Lower leg skin (tissue), 4 donors: ENCODE measurements at regions not wholly inside any gene's neighbourhood (a gene's known extent, or its start where the extent isn't known, plus 50 kb on each side); places are given as distances from the start of the nearest gene placed in this dataset.

Experiments
- DNase-seq, 2 donors: peaks; one replicate each; pipeline ENCODE4 v3.0.0-alpha.2; 2019; ENCODE audit warnings: low spot score in 2 of 2
- H3K4me3 ChIP-seq: fragments of 200-600 bp; sonication (generic); 2 replicates; pipeline ENCODE4 v1.5.1; 2017; ENCODE audit warnings: mild to moderate bottlenecking, low read depth; ENCODE audit not compliant: poor library complexity, severe bottlenecking
- CTCF ChIP-seq, 3 donors: fragments of 450-650 bp; IDR thresholded peaks; one replicate each; pipeline ENCODE4 v1.5.1; 2016; ENCODE audit warnings: antibody characterized with exemption in 3 of 3, mild to moderate bottlenecking in 3 of 3, moderate library complexity in 2 of 3
- POLR2A ChIP-seq, 2 donors: fragments of 450-650 bp; IDR thresholded peaks; one replicate each; pipeline ENCODE4 v1.6.1; 2016 to 2017; ENCODE audit warnings: antibody characterized with exemption in 2 of 2, mild to moderate bottlenecking in 1 of 2, moderate library complexity in 1 of 2
- WGBS, 2 donors: methylation state at CpG; one replicate each; pipeline ENCODE4 v1.1.5; 2018; 5-methylcytosine and 5-hydroxymethylcytosine counted together
- intact Hi-C: fragments of 100-400 bp; cut with DNase I; formaldehyde crosslinking; loops from one replicate; pipeline ENCODE4 v1.15.0; 2023; ENCODE audit warnings: low total_unique reads

- intact Hi-C loops, result no loop called here
- H3K4me3 ChIP-seq, result no peak overlapping the region
- TF ChIP-seq CTCF (IDR thresholded peaks at IDR 0.05) (no peak), POLR2A (IDR thresholded peaks at IDR 0.05) (no peak)
- DNase-seq, result no peak
- WGBS, 2 donors, result 77 to 86% methylated on average over 2 of the region's 2 CpGs
Observed at GRCh38 chr12:17151917-17152316, 546.0 kb upstream of the LMO3 start.

- intact Hi-C loops, result no loop called here
- DNase-seq, result no peak
- 68 to 79% methylated on average over 3 of the region's 3 CpGs for WGBS, 2 donors
- TF ChIP-seq POLR2A (IDR thresholded peaks at IDR 0.05) (no peak), CTCF (IDR thresholded peaks at IDR 0.05) (no peak)
- H3K4me3 ChIP-seq, result no peak overlapping the region
Observed at GRCh38 chr12:17148706-17149105, 542.7 kb upstream of the LMO3 start.

GRCh38 chr12:17142856-17143255 is 536.9 kb upstream of the LMO3 start:
- no peak overlapping the region for H3K4me3 ChIP-seq
- no peak for DNase-seq
- 42 to 45% methylated on average over 2 of the region's 2 CpGs for WGBS, 2 donors
- intact Hi-C loops, result no loop called here
- TF ChIP-seq POLR2A (IDR thresholded peaks at IDR 0.05), result no peak
- no peak for TF ChIP-seq CTCF (IDR thresholded peaks at IDR 0.05)

GRCh38 chr12:17139931-17140330 is 534.0 kb upstream of the LMO3 start:
- DNase-seq, result no peak
- H3K4me3 ChIP-seq, result no peak overlapping the region
- no peak for TF ChIP-seq POLR2A (IDR thresholded peaks at IDR 0.05)
- no peak for TF ChIP-seq CTCF (IDR thresholded peaks at IDR 0.05)
- WGBS, 2 donors, result 52 to 59% methylated on average over 2 of the region's 2 CpGs
- intact Hi-C loops, result no loop called here

GRCh38 chr12:17137396-17137795 is 531.4 kb upstream of the LMO3 start:
- 38 to 42% methylated on average over 3 of the region's 3 CpGs for WGBS, 2 donors
- TF ChIP-seq POLR2A (IDR thresholded peaks at IDR 0.05), result no peak
- TF ChIP-seq CTCF (IDR thresholded peaks at IDR 0.05), result no peak
- no peak overlapping the region for H3K4me3 ChIP-seq
- intact Hi-C loops, result no loop called here
- DNase-seq, result no peak

- no peak for DNase-seq
- H3K4me3 ChIP-seq, result no peak overlapping the region
- TF ChIP-seq POLR2A (IDR thresholded peaks at IDR 0.05), result no peak
- TF ChIP-seq CTCF (IDR thresholded peaks at IDR 0.05), result no peak
- intact Hi-C loops, result no loop called here
Observed at GRCh38 chr12:17134315-17134714, 528.4 kb upstream of the LMO3 start.
